Endothelial cell (in vitro differentiated cells): ENCODE measurements at regions not wholly inside any gene's neighbourhood (a gene's known extent, or its start where the extent isn't known, plus 50 kb on each side); places are given as distances from the start of the nearest gene placed in this dataset.

ENCODE experiments used
- DNase-seq: peaks from one replicate; pipeline ENCODE4 v3.0.0; 2021; ENCODE audit warnings: low spot score
- H3K27ac Mint-ChIP-seq: one replicate; pipeline ENCODE4 v1.8.0; 2021; ENCODE audit warnings: mixed read lengths, inconsistent platforms; ENCODE audit not compliant: unreplicated experiment
- H3K27me3 Mint-ChIP-seq: one replicate; pipeline ENCODE4 v1.8.0; 2021; ENCODE audit warnings: mild to moderate bottlenecking, moderate library complexity, mixed read lengths, inconsistent platforms; ENCODE audit not compliant: unreplicated experiment
- H3K36me3 Mint-ChIP-seq: one replicate; pipeline ENCODE4 v1.8.0; 2021; ENCODE audit warnings: mild to moderate bottlenecking, low read depth, mixed read lengths, inconsistent platforms; ENCODE audit not compliant: unreplicated experiment
- H3K4me1 Mint-ChIP-seq: one replicate; pipeline ENCODE4 v1.8.0; 2021; ENCODE audit warnings: mild to moderate bottlenecking, mixed read lengths, inconsistent platforms; ENCODE audit not compliant: unreplicated experiment
- H3K4me3 Mint-ChIP-seq: one replicate; pipeline ENCODE4 v1.8.0; 2021; ENCODE audit warnings: mild to moderate bottlenecking, mixed read lengths, inconsistent platforms; ENCODE audit not compliant: unreplicated experiment
- H3K9me3 Mint-ChIP-seq: one replicate; pipeline ENCODE4 v1.8.0; 2021; ENCODE audit warnings: mixed read lengths, inconsistent platforms; ENCODE audit not compliant: unreplicated experiment
- TF ChIP-seq, protein P1 (sequence below): fragments of 200-600 bp; sonication (generic); IDR thresholded peaks from one replicate; pipeline ENCODE4 v1.5.0; 2021; ENCODE audit warnings: antibody characterized with exemption; ENCODE audit not compliant: unreplicated experiment

DNA sequence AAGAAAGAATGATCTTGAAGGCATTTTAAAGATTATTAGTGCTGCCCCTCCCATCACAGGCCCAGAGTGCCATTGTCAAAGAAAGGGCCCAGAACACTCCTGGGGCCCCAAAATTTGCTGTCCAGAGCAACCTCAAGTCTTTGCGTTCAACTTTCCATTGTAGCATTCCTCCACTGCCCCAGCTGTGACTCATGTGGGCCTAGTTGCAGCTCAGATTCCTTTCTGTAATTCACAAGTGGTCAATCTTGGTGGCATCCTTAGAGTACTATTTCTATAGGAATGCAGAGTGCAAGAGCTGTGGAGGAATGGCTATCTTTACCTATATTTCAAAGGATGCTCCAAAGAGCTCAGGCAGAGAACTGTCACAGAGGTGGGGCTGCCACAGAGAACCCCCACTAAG is 1500.8 kb upstream of the IGFBP7 start:
- Mint-ChIP-seq H3K4me1 (no peaks in the 10 kb centered on the region), H3K27me3 (peaks cover 1% of the 10 kb centered on the region), H3K9me3 (no peaks in the 10 kb centered on the region), H3K36me3 (no peaks in the 10 kb centered on the region), H3K4me3 (no peak overlapping the region), H3K27ac (no peak overlapping the region)
- TF ChIP-seq, protein P1, sequence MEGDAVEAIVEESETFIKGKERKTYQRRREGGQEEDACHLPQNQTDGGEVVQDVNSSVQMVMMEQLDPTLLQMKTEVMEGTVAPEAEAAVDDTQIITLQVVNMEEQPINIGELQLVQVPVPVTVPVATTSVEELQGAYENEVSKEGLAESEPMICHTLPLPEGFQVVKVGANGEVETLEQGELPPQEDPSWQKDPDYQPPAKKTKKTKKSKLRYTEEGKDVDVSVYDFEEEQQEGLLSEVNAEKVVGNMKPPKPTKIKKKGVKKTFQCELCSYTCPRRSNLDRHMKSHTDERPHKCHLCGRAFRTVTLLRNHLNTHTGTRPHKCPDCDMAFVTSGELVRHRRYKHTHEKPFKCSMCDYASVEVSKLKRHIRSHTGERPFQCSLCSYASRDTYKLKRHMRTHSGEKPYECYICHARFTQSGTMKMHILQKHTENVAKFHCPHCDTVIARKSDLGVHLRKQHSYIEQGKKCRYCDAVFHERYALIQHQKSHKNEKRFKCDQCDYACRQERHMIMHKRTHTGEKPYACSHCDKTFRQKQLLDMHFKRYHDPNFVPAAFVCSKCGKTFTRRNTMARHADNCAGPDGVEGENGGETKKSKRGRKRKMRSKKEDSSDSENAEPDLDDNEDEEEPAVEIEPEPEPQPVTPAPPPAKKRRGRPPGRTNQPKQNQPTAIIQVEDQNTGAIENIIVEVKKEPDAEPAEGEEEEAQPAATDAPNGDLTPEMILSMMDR, result no peak
- DNase-seq, result no peak

DNA sequence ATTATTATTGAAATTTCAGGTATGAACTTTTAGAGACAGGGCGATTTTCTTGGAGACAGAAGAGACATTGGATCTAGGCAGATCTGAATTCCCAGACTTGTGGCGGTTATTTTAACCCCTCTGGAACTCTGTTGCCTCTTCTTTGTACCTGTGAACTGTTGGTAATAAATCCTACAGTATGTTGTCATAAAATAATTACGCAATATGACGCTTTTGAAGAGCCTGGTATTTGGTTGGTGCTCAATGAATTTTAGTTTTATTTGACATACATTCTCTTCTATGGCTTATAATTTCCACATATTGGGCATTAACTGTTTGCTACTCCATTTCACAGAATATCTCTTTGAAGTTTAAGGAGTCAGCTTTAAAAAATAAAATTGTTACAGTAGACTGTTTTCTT is 1496.1 kb upstream of the IGFBP7 start:
- Mint-ChIP-seq H3K27ac (no peak overlapping the region), H3K9me3 (no peaks in the 10 kb centered on the region), H3K4me3 (no peak overlapping the region), H3K4me1 (no peaks in the 10 kb centered on the region), H3K36me3 (no peaks in the 10 kb centered on the region), H3K27me3 (peaks cover 1% of the 10 kb centered on the region)
- no peak for DNase-seq
- TF ChIP-seq, protein P1, result no peak

DNA sequence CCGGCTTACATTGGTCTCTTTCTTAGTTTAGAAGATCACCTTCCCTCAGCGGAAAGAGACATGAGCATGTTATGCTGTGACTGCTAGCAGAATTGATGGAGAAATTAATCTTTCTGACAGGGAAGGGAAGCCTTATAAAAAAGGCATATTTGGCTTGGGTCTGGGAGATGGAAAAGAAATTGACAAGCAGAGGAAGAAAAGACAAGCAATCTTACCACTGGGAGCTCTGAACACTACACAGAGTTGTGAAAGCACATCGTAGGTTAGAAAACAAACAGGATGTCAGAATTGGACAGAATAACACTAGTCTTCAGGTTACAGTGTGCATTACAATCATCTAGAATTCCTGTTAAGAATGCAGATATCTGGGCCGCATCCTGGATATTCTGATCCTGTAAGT is 1493.8 kb upstream of the IGFBP7 start:
- DNase-seq, result no peak
- Mint-ChIP-seq H3K4me1 (no peaks in the 10 kb centered on the region), H3K36me3 (no peaks in the 10 kb centered on the region), H3K4me3 (no peak overlapping the region), H3K27me3 (no peaks in the 10 kb centered on the region), H3K9me3 (no peaks in the 10 kb centered on the region), H3K27ac (no peak overlapping the region)
- TF ChIP-seq, protein P1, result no peak

DNA sequence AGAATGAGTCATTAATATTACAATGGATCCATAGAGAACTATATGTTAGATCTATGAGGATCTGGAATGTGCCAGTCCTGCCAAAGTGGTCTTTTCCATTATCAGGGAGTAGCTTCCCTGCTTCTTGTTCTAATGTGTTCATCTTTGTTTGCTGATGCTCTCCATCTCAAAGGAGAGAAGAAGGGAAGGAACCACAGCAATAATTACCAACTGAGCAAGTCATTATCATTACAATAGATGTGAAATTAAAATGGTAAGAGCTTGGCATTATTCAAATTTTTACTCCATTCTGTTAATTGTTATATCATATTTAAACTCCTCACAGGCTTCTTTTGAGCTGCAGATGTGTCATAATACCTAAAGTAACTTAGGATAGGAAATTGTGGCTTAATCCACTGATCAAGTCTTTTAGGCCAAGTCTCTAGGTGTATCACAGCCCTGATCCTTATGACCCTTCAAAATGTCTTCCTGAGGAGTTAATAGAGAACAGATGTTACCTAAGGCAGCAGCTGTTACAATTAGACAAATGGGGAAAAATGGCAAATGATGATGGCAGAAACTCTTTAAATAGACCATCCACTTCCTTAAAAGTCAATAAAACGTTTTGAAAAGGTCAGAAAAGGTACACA is 1492.7 kb upstream of the IGFBP7 start:
- DNase-seq, result no peak
- TF ChIP-seq, protein P1, result no peak
- Mint-ChIP-seq H3K4me1 (no peaks in the 10 kb centered on the region), H3K27ac (no peak overlapping the region), H3K36me3 (no peaks in the 10 kb centered on the region), H3K9me3 (no peaks in the 10 kb centered on the region), H3K4me3 (no peak overlapping the region), H3K27me3 (no peaks in the 10 kb centered on the region)

DNA sequence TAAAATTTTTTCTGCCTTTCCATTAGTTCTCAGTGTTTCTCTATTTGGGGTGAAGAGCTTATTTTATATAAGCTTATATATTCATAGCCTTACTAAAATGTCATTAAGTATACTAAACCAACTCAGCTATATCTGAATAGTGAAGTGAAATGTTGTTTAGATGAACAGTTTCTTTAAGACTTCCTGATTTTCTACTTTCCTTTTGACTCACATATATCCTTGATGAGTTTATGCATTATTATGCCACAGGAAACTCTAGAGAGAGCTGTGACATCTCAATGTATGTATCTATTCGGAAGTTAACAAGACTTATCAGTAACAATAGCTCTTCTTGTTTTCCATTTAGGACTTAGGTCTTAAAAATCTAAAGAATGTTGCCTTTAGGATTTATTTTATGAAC is 1491.8 kb upstream of the IGFBP7 start:
- DNase-seq, result no peak
- no peaks in the 10 kb centered on the region for H3K4me1 Mint-ChIP-seq

More for the DNA sequence above, 1491.8 kb upstream of the IGFBP7 start:
- TF ChIP-seq, protein P1, result no peak
- Mint-ChIP-seq H3K36me3 (no peaks in the 10 kb centered on the region), H3K4me3 (no peak overlapping the region), H3K9me3 (no peaks in the 10 kb centered on the region), H3K27me3 (no peaks in the 10 kb centered on the region), H3K27ac (no peak overlapping the region)
